ENCODE measurements at regions not wholly inside any gene's neighbourhood (a gene's known extent, or its start where the extent isn't known, plus 50 kb on each side); places are given as distances from the start of the nearest gene placed in this dataset.

DNA sequence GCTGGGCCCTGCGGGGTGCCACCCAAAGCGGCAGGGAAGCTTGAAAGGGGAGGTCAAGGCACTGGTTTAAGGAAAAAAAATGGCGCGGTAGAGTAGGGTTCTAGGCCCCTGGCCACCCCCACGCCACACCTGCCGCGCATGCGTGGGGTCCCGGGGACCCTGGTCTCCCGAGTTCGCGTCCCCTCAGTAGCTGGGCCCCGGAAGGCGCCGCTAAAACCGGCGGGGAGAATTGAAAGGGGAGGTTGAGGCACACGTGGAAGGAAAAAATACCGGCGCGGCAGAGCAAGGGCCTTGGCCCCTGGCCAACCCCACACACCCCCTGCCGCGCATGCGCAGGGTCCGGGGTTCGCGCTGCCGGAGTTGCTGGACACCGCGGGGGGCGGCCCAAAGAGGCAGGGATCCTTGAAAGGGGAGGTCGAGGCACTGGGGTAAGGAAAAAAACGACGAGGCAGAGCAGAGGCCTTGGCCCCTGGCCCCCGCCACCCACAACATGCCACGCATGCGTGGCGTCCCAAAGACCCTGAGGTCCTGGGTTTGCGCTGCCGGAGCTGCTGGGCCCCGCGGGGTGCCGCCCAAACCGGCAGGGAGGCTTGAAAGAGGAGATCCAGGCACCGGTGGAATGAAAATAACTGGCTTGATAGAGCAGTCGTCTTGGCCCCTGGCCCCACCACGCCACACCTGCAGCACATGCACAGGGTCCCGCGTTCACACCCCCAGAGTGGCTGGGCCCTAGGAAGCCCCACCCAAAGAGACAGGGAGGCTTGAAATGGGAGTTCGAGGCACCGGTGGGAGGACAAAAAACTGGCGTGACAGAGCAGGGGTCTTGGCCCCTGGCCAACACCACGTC is 314.5 kb downstream of the ALG10 start:
- H3K9me3 ChIP-seq (ENCODE audit: control insufficient read depth in 2 of 2, low read length in 2 of 2): peaks cover 0 to 2% of the 10 kb centered on the region in 2 donors
- H3K4me3 ChIP-seq (ENCODE audit: low read length in 2 of 2): no peak overlapping the region
- H3K4me1 ChIP-seq (ENCODE audit: control insufficient read depth, insufficient read depth, low read length): no peaks in the 10 kb centered on the region
- no peak overlapping the region for H3K9ac ChIP-seq (ENCODE audit: low read length in 2 of 2)
- peaks cover 4 to 15% of the 10 kb centered on the region in 2 donors for H3K27me3 ChIP-seq (ENCODE audit: control insufficient read depth in 1 of 2, insufficient read depth in 2 of 2, low read length in 2 of 2)
- no peak overlapping the region for H3K27ac ChIP-seq (ENCODE audit: low read length)
- H3K36me3 ChIP-seq (ENCODE audit: control insufficient read depth in 2 of 2, insufficient read depth in 2 of 2, low read length in 2 of 2): no peaks in the 10 kb centered on the region

GRCh38 chr12:34338751-34339150 is 316.5 kb downstream of the ALG10 start:
- no peaks in the 10 kb centered on the region for H3K36me3 ChIP-seq (ENCODE audit: control insufficient read depth in 2 of 2, insufficient read depth in 2 of 2, low read length in 2 of 2)
- H3K4me1 ChIP-seq (ENCODE audit: control insufficient read depth, insufficient read depth, low read length): no peaks in the 10 kb centered on the region
- no peak overlapping the region for H3K4me3 ChIP-seq (ENCODE audit: low read length in 2 of 2)
- peaks cover 0 to 15% of the 10 kb centered on the region in 2 donors for H3K27me3 ChIP-seq (ENCODE audit: control insufficient read depth in 1 of 2, insufficient read depth in 2 of 2, low read length in 2 of 2)
- no peak overlapping the region for H3K9ac ChIP-seq (ENCODE audit: low read length in 2 of 2)
- peaks cover 0 to 2% of the 10 kb centered on the region in 2 donors for H3K9me3 ChIP-seq (ENCODE audit: control insufficient read depth in 2 of 2, low read length in 2 of 2)
- no peak overlapping the region for H3K27ac ChIP-seq (ENCODE audit: low read length)

GRCh38 chr12:34339922-34340321 is 317.6 kb downstream of the ALG10 start:
- Histone ChIP-seq H3K9ac (ENCODE audit: low read length in 2 of 2) (no peak overlapping the region), H3K4me3 (ENCODE audit: low read length in 2 of 2) (no peak overlapping the region), H3K9me3 (ENCODE audit: control insufficient read depth in 2 of 2, low read length in 2 of 2) (peaks cover 0 to 2% of the 10 kb centered on the region in 2 donors), H3K27me3 (ENCODE audit: control insufficient read depth in 1 of 2, insufficient read depth in 2 of 2, low read length in 2 of 2) (peaks cover 0 to 14% of the 10 kb centered on the region in 2 donors), H3K36me3 (ENCODE audit: control insufficient read depth in 2 of 2, insufficient read depth in 2 of 2, low read length in 2 of 2) (no peaks in the 10 kb centered on the region), H3K27ac (ENCODE audit: low read length) (no peak overlapping the region), H3K4me1 (ENCODE audit: control insufficient read depth, insufficient read depth, low read length) (no peaks in the 10 kb centered on the region)

DNA sequence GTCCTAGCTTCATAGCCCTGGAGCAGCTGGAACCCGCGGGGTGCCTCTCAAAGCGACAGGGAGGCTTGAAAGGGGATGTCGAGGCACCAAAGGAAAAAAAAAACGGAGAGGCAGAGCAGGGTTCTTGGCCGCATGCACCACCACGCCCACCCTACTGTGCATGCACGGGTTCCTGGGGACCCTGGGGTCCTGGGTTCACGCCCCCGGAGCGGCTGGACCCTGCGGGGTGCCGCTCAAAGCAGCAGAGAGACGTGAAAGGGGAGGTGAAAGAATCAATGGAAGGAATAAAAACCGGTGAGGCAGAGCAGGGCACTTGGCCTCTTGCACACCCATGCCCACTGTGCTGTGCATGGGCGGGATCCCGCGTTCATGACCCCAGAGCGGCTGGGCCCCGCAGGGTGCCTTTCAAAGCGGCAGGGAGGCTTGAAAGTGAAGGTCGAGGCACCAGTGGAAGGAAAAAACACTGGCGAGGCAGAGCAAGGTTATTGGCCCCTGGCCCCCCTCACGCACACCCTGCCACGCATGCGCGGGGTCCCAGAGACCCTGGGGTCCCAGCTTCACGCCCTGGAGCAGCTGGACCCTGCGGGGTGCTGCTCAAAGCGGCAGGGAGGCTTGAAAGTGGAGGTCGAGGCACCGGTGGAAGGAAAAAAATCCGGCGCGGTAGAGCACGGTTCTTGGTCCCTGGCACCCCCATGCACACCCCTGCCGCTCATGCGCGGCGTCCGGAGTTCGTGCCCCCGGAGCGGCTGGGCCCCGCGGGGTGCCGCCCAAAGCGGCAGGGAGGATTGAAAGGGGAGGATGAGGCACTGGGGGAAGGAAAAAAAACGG is 318.5 kb downstream of the ALG10 start:
- Histone ChIP-seq H3K9ac (ENCODE audit: low read length in 2 of 2) (no peak overlapping the region), H3K36me3 (ENCODE audit: control insufficient read depth in 2 of 2, insufficient read depth in 2 of 2, low read length in 2 of 2) (no peaks in the 10 kb centered on the region), H3K27ac (ENCODE audit: low read length) (no peak overlapping the region), H3K4me1 (ENCODE audit: control insufficient read depth, insufficient read depth, low read length) (no peaks in the 10 kb centered on the region), H3K4me3 (ENCODE audit: low read length in 2 of 2) (no peak overlapping the region), H3K27me3 (ENCODE audit: control insufficient read depth in 1 of 2, insufficient read depth in 2 of 2, low read length in 2 of 2) (peaks cover 0 to 9% of the 10 kb centered on the region in 2 donors), H3K9me3 (ENCODE audit: control insufficient read depth in 2 of 2, low read length in 2 of 2) (peaks cover 0 to 2% of the 10 kb centered on the region in 2 donors)

GRCh38 chr12:34341362-34341733 is 319.1 kb downstream of the ALG10 start:
- Histone ChIP-seq H3K27ac (ENCODE audit: low read length) (no peak overlapping the region), H3K27me3 (ENCODE audit: control insufficient read depth in 1 of 2, insufficient read depth in 2 of 2, low read length in 2 of 2) (peaks cover 2 to 7% of the 10 kb centered on the region in 2 donors), H3K4me1 (ENCODE audit: control insufficient read depth, insufficient read depth, low read length) (no peaks in the 10 kb centered on the region), H3K9ac (ENCODE audit: low read length in 2 of 2) (no peak overlapping the region), H3K4me3 (ENCODE audit: low read length in 2 of 2) (no peak overlapping the region), H3K36me3 (ENCODE audit: control insufficient read depth in 2 of 2, insufficient read depth in 2 of 2, low read length in 2 of 2) (no peaks in the 10 kb centered on the region), H3K9me3 (ENCODE audit: control insufficient read depth in 2 of 2, low read length in 2 of 2) (peaks cover 0 to 3% of the 10 kb centered on the region in 2 donors)

DNA sequence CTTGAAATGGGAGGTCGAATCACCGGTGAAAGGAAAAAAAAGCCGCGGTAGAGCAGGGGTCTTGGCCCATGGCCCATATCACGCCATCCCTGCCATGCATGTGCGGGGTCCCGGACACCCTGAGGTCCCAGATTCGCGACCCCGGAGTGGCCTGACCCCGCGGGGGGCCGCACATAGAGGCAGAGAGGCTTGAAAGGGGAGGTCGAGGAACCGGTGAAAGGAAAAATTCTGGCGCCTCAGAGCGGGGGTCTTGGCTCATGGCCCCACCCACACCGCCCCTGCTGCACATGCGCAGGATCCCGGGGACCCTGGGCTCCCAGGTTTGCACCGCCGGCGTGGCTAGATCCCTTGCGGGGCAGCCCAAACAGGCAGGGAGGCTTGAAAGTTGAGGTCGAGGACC is 319.8 kb downstream of the ALG10 start:
- Histone ChIP-seq H3K4me3 (ENCODE audit: low read length in 2 of 2) (no peak overlapping the region), H3K27me3 (ENCODE audit: control insufficient read depth in 1 of 2, insufficient read depth in 2 of 2, low read length in 2 of 2) (peaks cover 2 to 7% of the 10 kb centered on the region in 2 donors)

DNA sequence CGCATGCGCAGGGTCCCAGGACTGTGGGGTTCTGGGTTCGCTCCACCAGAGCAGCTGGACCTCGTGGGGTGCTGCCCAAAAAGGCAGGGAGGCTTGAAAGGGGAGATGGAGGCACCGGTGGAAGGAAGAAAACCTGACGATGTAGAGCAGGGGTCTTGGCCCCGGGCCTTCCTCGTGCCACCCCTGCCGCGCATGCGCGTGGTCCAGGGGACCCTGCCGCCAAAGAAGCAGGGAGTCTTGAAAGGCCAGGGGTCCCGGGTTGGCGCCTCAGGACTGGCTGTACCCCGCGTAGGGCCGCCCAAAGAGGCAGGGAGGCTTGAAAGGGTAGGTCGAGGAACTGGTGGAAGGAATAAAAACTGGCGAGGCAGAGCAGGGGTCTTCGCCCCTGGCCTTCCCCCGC is 321.0 kb downstream of the ALG10 start:
- H3K9me3 ChIP-seq (ENCODE audit: control insufficient read depth in 2 of 2, low read length in 2 of 2): peaks cover 0 to 4% of the 10 kb centered on the region in 2 donors

More for the DNA sequence above, 319.8 kb downstream of the ALG10 start:
- Histone ChIP-seq H3K36me3 (ENCODE audit: control insufficient read depth in 2 of 2, insufficient read depth in 2 of 2, low read length in 2 of 2) (no peaks in the 10 kb centered on the region), H3K9me3 (ENCODE audit: control insufficient read depth in 2 of 2, low read length in 2 of 2) (peaks cover 0 to 4% of the 10 kb centered on the region in 2 donors), H3K4me1 (ENCODE audit: control insufficient read depth, insufficient read depth, low read length) (no peaks in the 10 kb centered on the region), H3K9ac (ENCODE audit: low read length in 2 of 2) (no peak overlapping the region), H3K27ac (ENCODE audit: low read length) (no peak overlapping the region)

GRCh38 chr12:34343766-34344165 is 321.5 kb downstream of the ALG10 start:
- no peaks in the 10 kb centered on the region for H3K36me3 ChIP-seq (ENCODE audit: control insufficient read depth in 2 of 2, insufficient read depth in 2 of 2, low read length in 2 of 2)
- H3K27me3 ChIP-seq (ENCODE audit: control insufficient read depth in 1 of 2, insufficient read depth in 2 of 2, low read length in 2 of 2): peaks cover 2% of the 10 kb centered on the region in 2 donors
- H3K4me1 ChIP-seq (ENCODE audit: control insufficient read depth, insufficient read depth, low read length): no peaks in the 10 kb centered on the region
- H3K9ac ChIP-seq (ENCODE audit: low read length in 2 of 2): no peak overlapping the region
- no peak overlapping the region for H3K27ac ChIP-seq (ENCODE audit: low read length)
- no peak overlapping the region for H3K4me3 ChIP-seq (ENCODE audit: low read length in 2 of 2)
- H3K9me3 ChIP-seq (ENCODE audit: control insufficient read depth in 2 of 2, low read length in 2 of 2): peaks cover 0 to 4% of the 10 kb centered on the region in 2 donors

More for the DNA sequence above, 321.0 kb downstream of the ALG10 start:
- Histone ChIP-seq H3K9ac (ENCODE audit: low read length in 2 of 2) (no peak overlapping the region), H3K27ac (ENCODE audit: low read length) (no peak overlapping the region), H3K4me1 (ENCODE audit: control insufficient read depth, insufficient read depth, low read length) (no peaks in the 10 kb centered on the region), H3K4me3 (ENCODE audit: low read length in 2 of 2) (no peak overlapping the region), H3K36me3 (ENCODE audit: control insufficient read depth in 2 of 2, insufficient read depth in 2 of 2, low read length in 2 of 2) (no peaks in the 10 kb centered on the region), H3K27me3 (ENCODE audit: control insufficient read depth in 1 of 2, insufficient read depth in 2 of 2, low read length in 2 of 2) (peaks cover 2% of the 10 kb centered on the region in 2 donors)

GRCh38 chr12:34344851-34345522 is 322.7 kb downstream of the ALG10 start:
- no peaks in the 10 kb centered on the region for H3K36me3 ChIP-seq (ENCODE audit: control insufficient read depth in 2 of 2, insufficient read depth in 2 of 2, low read length in 2 of 2)
- no peak overlapping the region for H3K4me3 ChIP-seq (ENCODE audit: low read length in 2 of 2)
- peaks cover 0 to 4% of the 10 kb centered on the region in 2 donors for H3K9me3 ChIP-seq (ENCODE audit: control insufficient read depth in 2 of 2, low read length in 2 of 2)
- H3K27ac ChIP-seq (ENCODE audit: low read length): no peak overlapping the region
- no peak overlapping the region for H3K9ac ChIP-seq (ENCODE audit: low read length in 2 of 2)
- peaks cover under 1 to 2% of the 10 kb centered on the region in 2 donors for H3K27me3 ChIP-seq (ENCODE audit: control insufficient read depth in 1 of 2, insufficient read depth in 2 of 2, low read length in 2 of 2)
- no peaks in the 10 kb centered on the region for H3K4me1 ChIP-seq (ENCODE audit: control insufficient read depth, insufficient read depth, low read length)

- no peak overlapping the region for H3K4me3 ChIP-seq (ENCODE audit: low read length in 2 of 2)
- H3K4me1 ChIP-seq (ENCODE audit: control insufficient read depth, insufficient read depth, low read length): no peaks in the 10 kb centered on the region
- peaks cover 0 to 2% of the 10 kb centered on the region in 2 donors for H3K9me3 ChIP-seq (ENCODE audit: control insufficient read depth in 2 of 2, low read length in 2 of 2)
- H3K36me3 ChIP-seq (ENCODE audit: control insufficient read depth in 2 of 2, insufficient read depth in 2 of 2, low read length in 2 of 2): no peaks in the 10 kb centered on the region
- H3K27ac ChIP-seq (ENCODE audit: low read length): no peak overlapping the region
- peaks cover 0 to 2% of the 10 kb centered on the region in 2 donors for H3K27me3 ChIP-seq (ENCODE audit: control insufficient read depth in 1 of 2, insufficient read depth in 2 of 2, low read length in 2 of 2)
- H3K9ac ChIP-seq (ENCODE audit: low read length in 2 of 2): no peak overlapping the region
These were observed 323.5 kb downstream of the ALG10 start for GRCh38 chr12:34345801-34346200.
